Tibial artery (tissue), 4 donors: ENCODE measurements at regions not wholly inside any gene's neighbourhood (a gene's known extent, or its start where the extent isn't known, plus 50 kb on each side); places are given as distances from the start of the nearest gene placed in this dataset.

Source experiments
- DNase-seq, 2 donors: peaks; one replicate each; pipeline ENCODE4 v3.0.0-alpha.2; 2019
- H3K27ac ChIP-seq, 2 donors: fragments of 200-600 bp; sonication (generic) in 1 of 2; 1 replicate in 1 of 2; 2 replicates in 1 of 2; pipeline ENCODE4 v1.5.1; 2018 to 2019; ENCODE audit warnings: mild to moderate bottlenecking in 1 of 2
- H3K27me3 ChIP-seq, 2 donors: fragments of 200-600 bp; sonication (generic) in 1 of 2; one replicate each; pipeline versions ENCODE4 v1.5.1 to v1.6.0; 2016 to 2019
- H3K36me3 ChIP-seq, 3 donors: fragments of 200-600 bp; sonication (generic) in 2 of 3; one replicate each; pipeline ENCODE4 v1.5.1; 2016 to 2019; ENCODE audit warnings: mild to moderate bottlenecking in 2 of 3
- H3K4me1 ChIP-seq, 4 donors: fragments of 200-600 bp; sonication (generic) in 2 of 4; 1 replicate in 3 of 4; 2 replicates in 1 of 4; pipeline ENCODE4 v1.5.1; 2016 to 2019
- H3K4me3 ChIP-seq, 2 donors: fragments of 200-600 bp; sonication (generic) in 1 of 2; 1 replicate in 1 of 2; 2 replicates in 1 of 2; pipeline ENCODE4 v1.5.1; 2018 to 2019; ENCODE audit warnings: mild to moderate bottlenecking in 2 of 2
- H3K9me3 ChIP-seq, 3 donors: fragments of 200-600 bp; sonication (generic) in 1 of 3; one replicate each; pipeline ENCODE4 v1.5.1; 2016 to 2019
- CTCF ChIP-seq, 2 experiments: fragments of 200-600 bp in 1 of 2; fragments of 450-650 bp in 1 of 2; IDR thresholded peaks; one replicate each; pipeline ENCODE4 v1.5.1; 2017 to 2019; ENCODE audit warnings: antibody characterized with exemption in 2 of 2, mild to moderate bottlenecking in 1 of 2, moderate library complexity in 1 of 2
- intact Hi-C: fragments of 100-400 bp; cut with DNase I; formaldehyde crosslinking; loops from one replicate; pipeline ENCODE4 v1.15.0; 2023; ENCODE audit warnings: low total_unique reads

GRCh38 chr21:31403596-31404333 is 59.7 kb upstream of the TIAM1 start:
- no peak for DNase-seq
- H3K27me3 ChIP-seq = peaks cover 0 to 3% of the 10 kb centered on the region in 2 donors
- intact Hi-C loops = no loop called here

DNA sequence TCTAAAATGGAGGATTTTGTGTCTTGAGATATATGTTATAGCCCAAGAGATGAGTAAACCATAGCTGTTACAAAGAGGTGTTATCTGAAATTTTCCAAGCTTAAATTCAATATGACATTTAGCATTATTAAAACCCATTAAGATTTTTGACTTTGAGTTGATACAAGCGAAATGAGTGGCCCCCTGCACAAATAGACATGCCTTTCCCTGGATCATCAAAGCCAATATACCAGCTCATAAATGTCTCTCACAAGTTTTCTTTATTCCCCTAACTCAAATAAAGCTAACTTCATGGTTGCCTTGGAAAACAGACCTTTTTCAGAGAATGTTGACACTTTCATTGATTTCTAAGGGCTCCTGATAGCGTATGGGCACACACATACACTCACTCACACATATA is 55.5 kb upstream of the TIAM1 start:
- intact Hi-C loops = no loop called here
- H3K9me3 ChIP-seq = no peaks in the 10 kb centered on the region
- no peak for TF ChIP-seq CTCF (IDR thresholded peaks at IDR 0.05)
- DNase-seq = no peak
- no peaks in the 10 kb centered on the region for H3K4me1 ChIP-seq
- H3K27ac ChIP-seq = no peak overlapping the region
- no peaks in the 10 kb centered on the region for H3K36me3 ChIP-seq
- H3K27me3 ChIP-seq = peaks cover 0 to 3% of the 10 kb centered on the region in 2 donors
- no peak overlapping the region for H3K4me3 ChIP-seq

More at GRCh38 chr21:31403596-31404333, 59.7 kb upstream of the TIAM1 start:
- Histone ChIP-seq H3K4me3 (no peak overlapping the region), H3K9me3 (no peaks in the 10 kb centered on the region), H3K4me1 (no peaks in the 10 kb centered on the region), H3K27ac (no peak overlapping the region), H3K36me3 (no peaks in the 10 kb centered on the region)
- TF ChIP-seq CTCF (IDR thresholded peaks at IDR 0.05) = no peak

DNA sequence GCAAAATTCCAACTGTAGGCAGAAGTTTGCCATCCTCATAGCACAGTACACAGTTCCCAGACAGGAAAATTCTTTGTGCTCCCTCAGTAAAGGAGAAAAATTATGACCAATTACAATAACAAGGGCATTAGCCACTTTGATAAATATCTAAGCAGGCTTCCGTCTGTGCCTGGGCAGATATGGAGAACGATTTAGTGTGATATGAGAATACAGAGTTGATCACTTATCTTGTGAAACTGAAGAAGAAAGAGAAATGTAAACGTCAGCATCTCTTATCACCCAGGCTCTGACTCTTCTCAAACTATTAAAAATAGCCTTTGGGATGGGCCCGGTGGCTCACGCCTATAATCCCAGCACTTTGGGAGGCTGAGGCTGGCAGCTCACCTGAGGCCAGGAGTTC is 54.5 kb upstream of the TIAM1 start:
- H3K9me3 ChIP-seq = no peaks in the 10 kb centered on the region

GRCh38 chr21:31397939-31398338 is 53.9 kb upstream of the TIAM1 start:
- no peak for TF ChIP-seq CTCF (IDR thresholded peaks at IDR 0.05)
- H3K27me3 ChIP-seq = peaks cover 0 to 3% of the 10 kb centered on the region in 2 donors
- intact Hi-C loops = no loop called here
- no peaks in the 10 kb centered on the region for H3K9me3 ChIP-seq
- no peak overlapping the region for H3K4me3 ChIP-seq
- no peak overlapping the region for H3K27ac ChIP-seq
- DNase-seq = peak in 1 of 2 donors; percentile 11
- H3K4me1 ChIP-seq = no peaks in the 10 kb centered on the region
- no peaks in the 10 kb centered on the region for H3K36me3 ChIP-seq

More for the DNA sequence above, 54.5 kb upstream of the TIAM1 start:
- H3K27me3 ChIP-seq = peaks cover 0 to 3% of the 10 kb centered on the region in 2 donors
- intact Hi-C loops = no loop called here
- peak in 1 of 2 donors; percentile 1 for DNase-seq
- no peaks in the 10 kb centered on the region for H3K4me1 ChIP-seq
- no peaks in the 10 kb centered on the region for H3K36me3 ChIP-seq
- no peak overlapping the region for H3K27ac ChIP-seq
- H3K4me3 ChIP-seq = no peak overlapping the region
- TF ChIP-seq CTCF (IDR thresholded peaks at IDR 0.05) = no peak

GRCh38 chr21:31397515-31397926 is 53.5 kb upstream of the TIAM1 start:
- intact Hi-C loops = no loop called here
- no peak for TF ChIP-seq CTCF (IDR thresholded peaks at IDR 0.05)
- Histone ChIP-seq H3K27me3 (peaks cover 0 to 3% of the 10 kb centered on the region in 2 donors), H3K27ac (no peak overlapping the region), H3K4me1 (no peaks in the 10 kb centered on the region), H3K9me3 (no peaks in the 10 kb centered on the region), H3K4me3 (no peak overlapping the region), H3K36me3 (no peaks in the 10 kb centered on the region)
- no peak for DNase-seq
